HL-60/S4 (cell line): ENCODE measurements at regions not wholly inside any gene's neighbourhood (a gene's known extent, or its start where the extent isn't known, plus 50 kb on each side); places are given as distances from the start of the nearest gene placed in this dataset.
"Not testable (repeated sequence)": the region's sequence is repeated elsewhere in the genome, so short reads cannot be mapped to it uniquely, and the experiment has no call there.

ENCODE experiments used
- in situ Hi-C: fragments of 300-500 bp; cut with MboI; formaldehyde crosslinking; loops from 2 replicates; pipeline ENCODE4 v1.14.3; 2022; ENCODE audit warnings: low sequenced_read_pairs

- in situ Hi-C loops = no loop called here
Measured at GRCh38 chr10:78645169-78645686, 423.5 kb upstream of the ZMIZ1 start.

GRCh38 chr10:78645975-78646374 lies 422.8 kb upstream of the ZMIZ1 start:
- in situ Hi-C loops = no loop called here

- in situ Hi-C loops = no loop called here
Measured at GRCh38 chr10:78648256-78648860, 420.4 kb upstream of the ZMIZ1 start.

GRCh38 chr10:78649429-78649828 lies 419.3 kb upstream of the ZMIZ1 start:
- in situ Hi-C loops = no loop called here

GRCh38 chr10:78650122-78650521 lies 418.6 kb upstream of the ZMIZ1 start:
- in situ Hi-C loops = no loop called here

- in situ Hi-C loops = no loop called here
Measured at GRCh38 chr10:78651287-78651686, 417.5 kb upstream of the ZMIZ1 start.

GRCh38 chr10:78653555-78653954 lies 415.2 kb upstream of the ZMIZ1 start:
- in situ Hi-C loops = no loop called here

- in situ Hi-C loops = no loop called here
Measured at GRCh38 chr10:78654047-78654590, 414.6 kb upstream of the ZMIZ1 start.

- in situ Hi-C loops = no loop called here
Measured at GRCh38 chr10:78655979-78656378, 412.8 kb upstream of the ZMIZ1 start.

GRCh38 chr10:78656417-78657162 lies 412.2 kb upstream of the ZMIZ1 start:
- in situ Hi-C loops = no loop called here

GRCh38 chr10:78657163-78657861 lies 411.5 kb upstream of the ZMIZ1 start:
- in situ Hi-C loops = no loop called here

- in situ Hi-C loops = no loop called here
Measured at GRCh38 chr10:78657862-78658165, 411.0 kb upstream of the ZMIZ1 start.

- in situ Hi-C loops = no loop called here
Measured at GRCh38 chr10:78658645-78659597, 409.8 kb upstream of the ZMIZ1 start.

- in situ Hi-C loops = no loop called here
Measured at GRCh38 chr10:78659598-78659967, 409.2 kb upstream of the ZMIZ1 start.

GRCh38 chr10:78660446-78661106 lies 408.2 kb upstream of the ZMIZ1 start:
- in situ Hi-C loops = no loop called here

- in situ Hi-C loops = no loop called here
Measured at GRCh38 chr10:78663721-78664120, 405.0 kb upstream of the ZMIZ1 start.

- in situ Hi-C loops = no loop called here
Measured at GRCh38 chr10:78664929-78665553, 403.7 kb upstream of the ZMIZ1 start.

GRCh38 chr10:78672918-78673317 lies 395.8 kb upstream of the ZMIZ1 start:
- in situ Hi-C loops = no loop called here

- in situ Hi-C loops = not testable (repeated sequence)
Measured at GRCh38 chr10:78681141-78681540, 387.6 kb upstream of the ZMIZ1 start.

GRCh38 chr10:78681986-78682385 lies 386.8 kb upstream of the ZMIZ1 start:
- in situ Hi-C loops = not testable (repeated sequence)
